ENCODE measurements at regions not wholly inside any gene's neighbourhood (a gene's known extent, or its start where the extent isn't known, plus 50 kb on each side); places are given as distances from the start of the nearest gene placed in this dataset.

- intact Hi-C loops (cut with DNase I), result no loop called here
- ATAC-seq, result no peak
- DNase-seq (ENCODE audit: missing footprints), result no peak
These were observed 189.9 kb upstream of the FOXN2 start for GRCh38 chr2:48124592-48124991.

GRCh38 chr2:48126162-48126561, 188.3 kb upstream of the FOXN2 start:
- no peak for DNase-seq (ENCODE audit: missing footprints)
- intact Hi-C loops (cut with DNase I), result no loop called here
- peak; percentile 28 for ATAC-seq

GRCh38 chr2:48127612-48128191, 186.8 kb upstream of the FOXN2 start:
- DNase-seq (ENCODE audit: missing footprints) (no peak), ATAC-seq (no peak)
- intact Hi-C loops (cut with DNase I), result no loop called here

- DNase-seq (ENCODE audit: missing footprints) (no peak), ATAC-seq (no peak)
- intact Hi-C loops (cut with DNase I), result no loop called here
These were observed 185.1 kb upstream of the FOXN2 start for GRCh38 chr2:48129293-48129950.

GRCh38 chr2:48131539-48132270, 182.8 kb upstream of the FOXN2 start:
- DNase-seq (ENCODE audit: missing footprints) (no peak), ATAC-seq (no peak)
- intact Hi-C loops (cut with DNase I), result no loop called here

- no peak for ATAC-seq
- intact Hi-C loops (cut with DNase I), result no loop called here
These were observed 182.2 kb upstream of the FOXN2 start for GRCh38 chr2:48132271-48132625.

GRCh38 chr2:48134704-48135103, 179.8 kb upstream of the FOXN2 start:
- DNase-seq (ENCODE audit: missing footprints) (no peak), ATAC-seq (no peak)
- intact Hi-C loops (cut with DNase I), result no loop called here

More at GRCh38 chr2:48132271-48132625, 182.2 kb upstream of the FOXN2 start:
- DNase-seq (ENCODE audit: missing footprints), result no peak

- DNase-seq (ENCODE audit: missing footprints), result no peak
- no peak for ATAC-seq
- intact Hi-C loops (cut with DNase I), result no loop called here
These were observed 178.7 kb upstream of the FOXN2 start for GRCh38 chr2:48135797-48136196.

- DNase-seq (ENCODE audit: missing footprints) (no peak), ATAC-seq (no peak)
- intact Hi-C loops (cut with DNase I), result no loop called here
These were observed 176.7 kb upstream of the FOXN2 start for GRCh38 chr2:48137829-48138228.

GRCh38 chr2:48138898-48139297, 175.6 kb upstream of the FOXN2 start:
- ATAC-seq, result no peak
- no peak for DNase-seq (ENCODE audit: missing footprints)
- intact Hi-C loops (cut with DNase I), result no loop called here

GRCh38 chr2:48140586-48140985, 173.9 kb upstream of the FOXN2 start:
- DNase-seq (ENCODE audit: missing footprints) (no peak), ATAC-seq (no peak)
- intact Hi-C loops (cut with DNase I), result no loop called here

- DNase-seq (ENCODE audit: missing footprints) (no peak), ATAC-seq (no peak)
- intact Hi-C loops (cut with DNase I), result no loop called here
These were observed 169.7 kb upstream of the FOXN2 start for GRCh38 chr2:48144777-48145176.

- DNase-seq (ENCODE audit: missing footprints), result no peak
- intact Hi-C loops (cut with DNase I), result no loop called here
- ATAC-seq, result no peak
These were observed 168.5 kb upstream of the FOXN2 start for GRCh38 chr2:48145845-48146452.

- intact Hi-C loops (cut with DNase I), result no loop called here
- ATAC-seq, result no peak
- no peak for DNase-seq (ENCODE audit: missing footprints)
These were observed 167.9 kb upstream of the FOXN2 start for GRCh38 chr2:48146552-48146951.

- no peak for DNase-seq (ENCODE audit: missing footprints)
- ATAC-seq, result no peak
- intact Hi-C loops (cut with DNase I), result no loop called here
These were observed 166.8 kb upstream of the FOXN2 start for GRCh38 chr2:48147719-48148118.

- DNase-seq (ENCODE audit: missing footprints) (no peak), ATAC-seq (no peak)
- intact Hi-C loops (cut with DNase I), result no loop called here
These were observed 165.5 kb upstream of the FOXN2 start for GRCh38 chr2:48148841-48149430.

- intact Hi-C loops (cut with DNase I), result no loop called here
- DNase-seq (ENCODE audit: missing footprints), result no peak
- ATAC-seq, result no peak
These were observed 157.3 kb upstream of the FOXN2 start for GRCh38 chr2:48157150-48157549.

- no peak for ATAC-seq
These were observed 152.9 kb upstream of the FOXN2 start for GRCh38 chr2:48161628-48162027.

GRCh38 chr2:48162742-48163141, 151.7 kb upstream of the FOXN2 start:
- intact Hi-C loops (cut with DNase I), result no loop called here
- DNase-seq (ENCODE audit: missing footprints), result no peak
- no peak for ATAC-seq

More at GRCh38 chr2:48161628-48162027, 152.9 kb upstream of the FOXN2 start:
- intact Hi-C loops (cut with DNase I), result no loop called here
- no peak for DNase-seq (ENCODE audit: missing footprints)
